ENCODE measurements at regions not wholly inside any gene's neighbourhood (a gene's known extent, or its start where the extent isn't known, plus 50 kb on each side); places are given as distances from the start of the nearest gene placed in this dataset.

DNA sequence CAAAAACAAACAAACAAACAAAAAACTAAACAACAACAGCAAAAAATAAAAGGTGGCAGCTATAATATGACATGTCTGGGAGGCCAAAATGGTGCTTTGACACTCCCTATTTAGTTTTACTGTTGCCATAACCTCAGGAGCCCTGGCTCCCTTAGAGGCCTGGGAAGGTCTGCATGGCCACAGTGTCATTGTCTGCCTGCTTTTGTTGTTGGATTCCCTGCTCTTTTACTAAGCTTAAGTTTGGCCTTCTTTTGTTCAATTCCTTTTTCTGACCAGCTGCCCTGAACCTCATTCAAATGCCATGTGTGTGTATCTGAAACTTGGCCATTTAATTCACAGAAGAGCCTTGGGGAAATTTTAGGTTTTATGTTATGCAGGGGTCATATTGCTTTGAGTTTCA lies 458.2 kb downstream of the TMEM232 start:
- TF ChIP-seq, protein P1, sequence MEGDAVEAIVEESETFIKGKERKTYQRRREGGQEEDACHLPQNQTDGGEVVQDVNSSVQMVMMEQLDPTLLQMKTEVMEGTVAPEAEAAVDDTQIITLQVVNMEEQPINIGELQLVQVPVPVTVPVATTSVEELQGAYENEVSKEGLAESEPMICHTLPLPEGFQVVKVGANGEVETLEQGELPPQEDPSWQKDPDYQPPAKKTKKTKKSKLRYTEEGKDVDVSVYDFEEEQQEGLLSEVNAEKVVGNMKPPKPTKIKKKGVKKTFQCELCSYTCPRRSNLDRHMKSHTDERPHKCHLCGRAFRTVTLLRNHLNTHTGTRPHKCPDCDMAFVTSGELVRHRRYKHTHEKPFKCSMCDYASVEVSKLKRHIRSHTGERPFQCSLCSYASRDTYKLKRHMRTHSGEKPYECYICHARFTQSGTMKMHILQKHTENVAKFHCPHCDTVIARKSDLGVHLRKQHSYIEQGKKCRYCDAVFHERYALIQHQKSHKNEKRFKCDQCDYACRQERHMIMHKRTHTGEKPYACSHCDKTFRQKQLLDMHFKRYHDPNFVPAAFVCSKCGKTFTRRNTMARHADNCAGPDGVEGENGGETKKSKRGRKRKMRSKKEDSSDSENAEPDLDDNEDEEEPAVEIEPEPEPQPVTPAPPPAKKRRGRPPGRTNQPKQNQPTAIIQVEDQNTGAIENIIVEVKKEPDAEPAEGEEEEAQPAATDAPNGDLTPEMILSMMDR (IDR thresholded peaks at IDR 0.05) = no peak
- no peak for TF ChIP-seq POLR2A (IDR thresholded peaks at IDR 0.05)
